Panc1 (cell line): ENCODE measurements at regions not wholly inside any gene's neighbourhood (a gene's known extent, or its start where the extent isn't known, plus 50 kb on each side); places are given as distances from the start of the nearest gene placed in this dataset.
A peak's percentile ranks its signal among the peaks of the same experiment; 100 is the strongest.

Experiments
- ATAC-seq: fragments of 200-7000 bp; cut with Tn5 transposase; 2 replicates; pipeline ENCODE4 v1.9.1; 2020; ENCODE audit warnings: mild to moderate bottlenecking, moderate library complexity
- BruUV-seq: library from RNA; stranded (reverse); fragments of 400-500 nt; replicated peaks from 2 replicates; lab custom pipeline; 2021; lab: Mats Ljungman, UMichigan
- CTCF ChIA-PET: fragments of 300-600 bp; sonication (Branson Sonifier 250); formaldehyde crosslinking; loops from one replicate; lab custom pipeline; 2022; ENCODE audit warnings: antibody characterized with exemption; lab: Charles Lee
- POLR2A ChIA-PET: fragments of 300-600 bp; sonication (Branson Sonifier 250); formaldehyde crosslinking; loops from one replicate; lab custom pipeline; 2022; ENCODE audit warnings: antibody characterized with exemption; lab: Charles Lee
- DNase-seq: peaks from one replicate; pipeline ENCODE4 v3.0.0-alpha.2; 2010; ENCODE audit warnings: low read depth, low spot score
- H3K27ac ChIP-seq: 2 replicates; pipeline ENCODE4 v1.5.1; 2011; ENCODE audit warnings: mild to moderate bottlenecking, low read length, inconsistent platforms
- H3K27me3 ChIP-seq: fragments of 200-500 bp; sonication (Bioruptor generic); 2 replicates; pipeline ENCODE4 v1.6.0; 2014; ENCODE audit warnings: low read length, inconsistent platforms; ENCODE audit not compliant: control insufficient read depth, insufficient read depth
- H3K36me3 ChIP-seq: fragments of 200-500 bp; sonication (Bioruptor generic); 2 replicates; pipeline ENCODE4 v1.5.1; 2014; ENCODE audit warnings: inconsistent platforms, mild to moderate bottlenecking, low read length, moderate library complexity; ENCODE audit not compliant: control insufficient read depth, insufficient read depth
- H3K4me1 ChIP-seq: 2 replicates; pipeline ENCODE4 v1.5.1; 2011; ENCODE audit warnings: inconsistent platforms, mild to moderate bottlenecking, low read length, moderate library complexity; ENCODE audit not compliant: control insufficient read depth, insufficient read depth
- H3K4me3 ChIP-seq, 2 experiments: 2 replicates each; pipeline ENCODE4 v1.5.1; 2011 to 2012; ENCODE audit warnings: low read depth in 2 of 2, low read length in 2 of 2, mild to moderate bottlenecking in 2 of 2, inconsistent platforms in 1 of 2, moderate library complexity in 1 of 2
- H3K9me3 ChIP-seq: fragments of 200-500 bp; sonication (Bioruptor generic); 2 replicates; pipeline ENCODE4 v1.5.1; 2014; ENCODE audit warnings: low read depth, mild to moderate bottlenecking, inconsistent platforms, low read length, moderate library complexity; ENCODE audit not compliant: control insufficient read depth, insufficient read depth
- POLR2AphosphoS5 ChIP-seq: IDR thresholded peaks from 2 replicates; pipeline ENCODE4 v1.6.1; 2012; ENCODE audit warnings: mild to moderate bottlenecking, low read depth, low read length, moderate library complexity
- REST ChIP-seq, 2 experiments: IDR thresholded peaks; 2 replicates each; pipeline ENCODE4 v1.6.1; 2011 to 2012; ENCODE audit warnings: low read depth in 2 of 2, control low read depth in 1 of 2, low read length in 1 of 2, mild to moderate bottlenecking in 1 of 2, moderate library complexity in 1 of 2; ENCODE audit not compliant: insufficient read depth in 1 of 2
- SIN3A ChIP-seq: IDR thresholded peaks from 2 replicates; pipeline ENCODE4 v1.6.1; 2012; ENCODE audit warnings: low read depth, mild to moderate bottlenecking, low read length, moderate library complexity, borderline replicate concordance; ENCODE audit not compliant: insufficient read depth
- TCF7L2 ChIP-seq: IDR thresholded peaks from 2 replicates; pipeline ENCODE4 v1.6.1; 2011; ENCODE audit warnings: mild to moderate bottlenecking, low read depth, low read length, inconsistent platforms
- in situ Hi-C: cut with HindIII; loops from 2 replicates; pipeline ENCODE4 v1.10.0; 2016; ENCODE audit warnings: low sequenced_read_pairs, low pct_unique_long_range_greater_than_20kb
- intact Hi-C: fragments of 100-400 bp; cut with micrococcal nuclease; formaldehyde crosslinking; loops from one replicate; pipeline ENCODE4 v1.10.0; 2022; ENCODE audit not compliant: unreplicated experiment
- TF ChIP-seq, protein P1 (sequence below): fragments of 450-650 bp; IDR thresholded peaks from 2 replicates; pipeline ENCODE4 v1.5.1; 2017; ENCODE audit warnings: mild to moderate bottlenecking

DNA sequence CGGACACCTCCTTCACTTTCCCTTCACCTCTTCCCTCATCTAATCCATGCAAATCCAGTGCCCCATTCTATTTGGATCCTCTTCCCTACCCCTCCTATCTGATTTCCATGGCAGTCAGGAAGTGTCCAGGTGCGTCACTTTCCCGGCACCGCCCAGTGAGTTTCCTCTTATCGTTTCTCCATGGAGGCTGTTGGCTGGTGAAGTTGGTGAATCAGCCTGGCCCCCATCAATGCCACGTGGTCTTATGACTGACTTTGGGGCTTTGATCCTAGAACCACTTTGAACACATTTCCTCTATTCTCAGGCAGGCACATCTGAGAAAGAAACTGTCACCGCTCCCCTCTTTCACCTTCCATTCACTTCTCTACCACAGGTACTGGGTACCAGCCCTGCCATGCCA lies 137.8 kb downstream of the CEP135 start:
- TF ChIP-seq POLR2AphosphoS5 = no peak
- no peak for TF ChIP-seq TCF7L2
- no peak for TF ChIP-seq REST (IDR thresholded peaks at IDR 0.05; ENCODE audit: insufficient read depth in 1 of 2, low read depth in 2 of 2, low read length in 1 of 2)
- TF ChIP-seq, protein P1, sequence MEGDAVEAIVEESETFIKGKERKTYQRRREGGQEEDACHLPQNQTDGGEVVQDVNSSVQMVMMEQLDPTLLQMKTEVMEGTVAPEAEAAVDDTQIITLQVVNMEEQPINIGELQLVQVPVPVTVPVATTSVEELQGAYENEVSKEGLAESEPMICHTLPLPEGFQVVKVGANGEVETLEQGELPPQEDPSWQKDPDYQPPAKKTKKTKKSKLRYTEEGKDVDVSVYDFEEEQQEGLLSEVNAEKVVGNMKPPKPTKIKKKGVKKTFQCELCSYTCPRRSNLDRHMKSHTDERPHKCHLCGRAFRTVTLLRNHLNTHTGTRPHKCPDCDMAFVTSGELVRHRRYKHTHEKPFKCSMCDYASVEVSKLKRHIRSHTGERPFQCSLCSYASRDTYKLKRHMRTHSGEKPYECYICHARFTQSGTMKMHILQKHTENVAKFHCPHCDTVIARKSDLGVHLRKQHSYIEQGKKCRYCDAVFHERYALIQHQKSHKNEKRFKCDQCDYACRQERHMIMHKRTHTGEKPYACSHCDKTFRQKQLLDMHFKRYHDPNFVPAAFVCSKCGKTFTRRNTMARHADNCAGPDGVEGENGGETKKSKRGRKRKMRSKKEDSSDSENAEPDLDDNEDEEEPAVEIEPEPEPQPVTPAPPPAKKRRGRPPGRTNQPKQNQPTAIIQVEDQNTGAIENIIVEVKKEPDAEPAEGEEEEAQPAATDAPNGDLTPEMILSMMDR = no peak
- TF ChIP-seq SIN3A = no peak
- H3K9me3 ChIP-seq = no peaks in the 10 kb centered on the region
- intact Hi-C loops (no loop called here), in situ Hi-C loops (no loop called here)
- H3K27me3 ChIP-seq = no peaks in the 10 kb centered on the region
- ChIA-PET CTCF (no interaction called here), POLR2A (no interaction called here)
- H3K4me1 ChIP-seq = 0 out of 2 replicates have a peak, but pooled peaks cover 2% of the 10 kb centered on the region
- no peaks in the 10 kb centered on the region for H3K36me3 ChIP-seq
- no peak overlapping the region for H3K4me3 ChIP-seq
- ATAC-seq = no peak
- DNase-seq = no peak
- H3K27ac ChIP-seq = no peak overlapping the region
- no TSS peak for BruUV-seq

DNA sequence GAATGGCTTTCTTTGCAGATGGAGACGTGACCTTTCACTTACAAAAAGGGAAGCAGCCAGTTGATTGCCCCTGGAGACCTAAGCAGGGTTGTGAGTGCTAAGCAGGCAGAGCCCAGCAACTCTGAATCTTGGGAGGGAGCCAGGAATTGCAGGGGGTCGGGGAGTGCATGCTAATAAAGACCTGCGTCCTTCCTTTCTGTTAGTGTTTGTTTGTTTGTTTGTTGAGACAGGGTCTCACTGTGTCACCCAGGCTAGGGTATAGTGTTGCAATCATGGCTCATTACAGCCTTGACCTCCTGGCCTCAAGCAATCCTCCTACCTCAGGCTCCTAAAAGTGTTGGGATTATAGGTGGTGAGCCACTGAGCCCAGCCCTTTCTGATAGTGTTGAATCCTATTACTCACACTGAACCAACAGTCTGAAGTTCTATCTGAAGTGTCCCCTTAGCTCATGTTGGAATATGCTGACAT lies 137.4 kb downstream of the CEP135 start:
- BruUV-seq = no TSS peak
- peak; percentile 51; the same call in 1 of the 2 replicates for ATAC-seq
- Histone ChIP-seq H3K36me3 (no peaks in the 10 kb centered on the region), H3K27ac (no peak overlapping the region), H3K9me3 (no peaks in the 10 kb centered on the region), H3K4me1 (0 out of 2 replicates have a peak, but pooled peaks cover 2% of the 10 kb centered on the region), H3K4me3 (no peak overlapping the region), H3K27me3 (no peaks in the 10 kb centered on the region)
- DNase-seq = no peak
- TF ChIP-seq POLR2AphosphoS5 = no peak
- no peak for TF ChIP-seq TCF7L2
- in situ Hi-C loops (no loop called here), intact Hi-C loops (no loop called here)
- ChIA-PET POLR2A (no interaction called here), CTCF (no interaction called here)

GRCh38 chr4:56085275-56085674 lies 136.5 kb downstream of the CEP135 start:
- POLR2A ChIA-PET = interaction anchor here (0.5 kb wide), 1 partner anchor 36 kb away, joined by 3 read pairs; no protein-coding TSS in a partner anchor
- Histone ChIP-seq H3K27me3 (no peaks in the 10 kb centered on the region), H3K36me3 (no peaks in the 10 kb centered on the region), H3K9me3 (no peaks in the 10 kb centered on the region), H3K27ac (no peak overlapping the region), H3K4me3 (no peak overlapping the region), H3K4me1 (0 out of 2 replicates have a peak, but pooled peaks cover 2% of the 10 kb centered on the region)
- CTCF ChIA-PET = no interaction called here
- intact Hi-C loops = no loop called here
- no TSS peak for BruUV-seq
- ATAC-seq (no peak), DNase-seq (no peak)
- in situ Hi-C loops = no loop called here
- TF ChIP-seq REST (IDR thresholded peaks at IDR 0.05; ENCODE audit: insufficient read depth in 1 of 2, low read depth in 2 of 2, low read length in 1 of 2) (no peak), SIN3A (no peak), TCF7L2 (no peak), POLR2AphosphoS5 (no peak)
- TF ChIP-seq, protein P1 = no peak
